ENCODE measurements at regions not wholly inside any gene's neighbourhood (a gene's known extent, or its start where the extent isn't known, plus 50 kb on each side); places are given as distances from the start of the nearest gene placed in this dataset.

GRCh38 chr3:66808891-66809594 lies 189.1 kb upstream of the KBTBD8 start (continued):
- TF ChIP-seq REST (IDR thresholded peaks at IDR 0.05), result no peak
- peak in 1 of 2 donors; percentile 41 for TF ChIP-seq EGR1 (IDR thresholded peaks at IDR 0.05; ENCODE audit: low read depth in 2 of 2)
- TF ChIP-seq YY1 (IDR thresholded peaks at IDR 0.05), result peak; percentile 57
- TF ChIP-seq RAD21 (IDR thresholded peaks at IDR 0.05), result peak; percentile 51 to 60

GRCh38 chr3:66809595-66809958 lies 188.5 kb upstream of the KBTBD8 start:
- DNase-seq (ENCODE audit: low spot score), result no peak
- WGBS, result 38% methylated on average over 4 of the region's 4 CpGs
- Histone ChIP-seq H3K4me1 (ENCODE audit: control insufficient read depth in 4 of 4, insufficient read depth in 4 of 4, low read length in 3 of 4) (peaks cover 0 to 21% (median 18%) of the 10 kb centered on the region in 4 donors), H3K27ac (ENCODE audit: low read depth in 1 of 2, low read length in 2 of 2) (peak overlapping the region; percentile 77 to 79), H3K9ac (ENCODE audit: low read depth in 1 of 2, low read length in 2 of 2) (no peak overlapping the region), H3K36me3 (ENCODE audit: control insufficient read depth in 4 of 4, insufficient read depth in 3 of 4, low read depth in 1 of 4, low read length in 3 of 4) (no peaks in the 10 kb centered on the region), H3K27me3 (ENCODE audit: control insufficient read depth in 4 of 4, insufficient read depth in 4 of 4, low read length in 3 of 4) (no peaks in the 10 kb centered on the region), H3K4me3 (ENCODE audit: low read depth in 1 of 3, low read length in 3 of 3) (peak overlapping the region in 1 of 3 donors; percentile 42), H3K9me3 (ENCODE audit: control insufficient read depth in 4 of 4, low read length in 3 of 4) (no peaks in the 10 kb centered on the region)
- TF ChIP-seq GABPA (IDR thresholded peaks at IDR 0.05 in 1 of 2, conservative IDR thresholded peaks at IDR 0.05 in 1 of 2), result no peak
- TF ChIP-seq TAF1 (conservative IDR thresholded peaks at IDR 0.05), result no peak
- TF ChIP-seq FOXA2 (IDR thresholded peaks at IDR 0.05), result no peak
- no peak for TF ChIP-seq CTCF (IDR thresholded peaks at IDR 0.05; ENCODE audit: low read depth, low read length, missing input control)
- TF ChIP-seq MAX (IDR thresholded peaks at IDR 0.05), result no peak
- TF ChIP-seq REST (IDR thresholded peaks at IDR 0.05), result no peak
- no peak for TF ChIP-seq HNF4G (IDR thresholded peaks at IDR 0.05)
- no peak for TF ChIP-seq EGR1 (IDR thresholded peaks at IDR 0.05; ENCODE audit: low read depth in 2 of 2)
- no peak for TF ChIP-seq RXRA (IDR thresholded peaks at IDR 0.05)
- no peak for TF ChIP-seq ZBTB33 (IDR thresholded peaks at IDR 0.05)
- TF ChIP-seq HNF4A (conservative IDR thresholded peaks at IDR 0.05), result no peak
- no peak for TF ChIP-seq ATF3 (IDR thresholded peaks at IDR 0.05)

Measured in liver (tissue), 8 donors.